CD14-positive monocyte (primary cell): ENCODE measurements at regions not wholly inside any gene's neighbourhood (a gene's known extent, or its start where the extent isn't known, plus 50 kb on each side); places are given as distances from the start of the nearest gene placed in this dataset.

Source experiments
- DNase-seq, 3 donors: peaks; one replicate each; pipeline ENCODE4 v3.0.0-alpha.2; 2011 to 2022
- H2AFZ ChIP-seq: 2 replicates; pipeline ENCODE4 v1.6.0; 2012; ENCODE audit warnings: mild to moderate bottlenecking, low read depth, low read length, inconsistent platforms; ENCODE audit not compliant: insufficient read depth, poor library complexity, severe bottlenecking
- H3K27ac ChIP-seq, 2 donors: 1 replicate in 1 of 2; 2 replicates in 1 of 2; pipeline ENCODE4 v1.5.1; 2012 to 2013; ENCODE audit warnings: low read length in 2 of 2, control low read depth in 1 of 2, inconsistent platforms in 1 of 2, low read depth in 1 of 2, mild to moderate bottlenecking in 1 of 2
- H3K27me3 ChIP-seq, 2 donors: one replicate each; pipeline versions ENCODE4 v1.6.0 to v1.6.1; 2011 to 2013; ENCODE audit warnings: low read length in 2 of 2; ENCODE audit not compliant: control insufficient read depth in 2 of 2, insufficient read depth in 2 of 2
- H3K36me3 ChIP-seq, 2 donors: replicated peaks in 1 of 2; 1 replicate in 1 of 2; 2 replicates in 1 of 2; pipeline versions ENCODE4 v1.5.1 to v1.6.1; 2012 to 2013; ENCODE audit warnings: low read length in 2 of 2, control low read depth in 1 of 2, inconsistent platforms in 1 of 2, mild to moderate bottlenecking in 1 of 2; ENCODE audit not compliant: insufficient read depth in 2 of 2, control insufficient read depth in 1 of 2
- H3K4me1 ChIP-seq, 2 donors: 1 replicate in 1 of 2; 2 replicates in 1 of 2; pipeline versions ENCODE4 v1.5.1 to v1.6.1; 2012 to 2013; ENCODE audit warnings: low read length in 2 of 2, control low read depth in 1 of 2, inconsistent platforms in 1 of 2, mild to moderate bottlenecking in 1 of 2, moderate library complexity in 1 of 2; ENCODE audit not compliant: insufficient read depth in 2 of 2, control insufficient read depth in 1 of 2
- H3K4me2 ChIP-seq: replicated peaks from 2 replicates; pipeline ENCODE3; 2012; ENCODE audit warnings: low read length, moderate library complexity, mild to moderate bottlenecking; ENCODE audit not compliant: poor library complexity, severe bottlenecking; ENCODE audit errors: extremely low read depth
- H3K4me3 ChIP-seq, 3 experiments: fragments of 200-600 bp in 1 of 3; sonication (generic) in 1 of 3; replicated peaks in 1 of 3; 1 replicate in 2 of 3; 2 replicates in 1 of 3; pipeline ENCODE4 v1.5.1; 2011 to 2013; ENCODE audit warnings: low read length in 3 of 3, mild to moderate bottlenecking in 3 of 3, control low read depth in 2 of 3, low read depth in 2 of 3, inconsistent platforms in 1 of 3, moderate library complexity in 1 of 3
- H3K79me2 ChIP-seq: 2 replicates; pipeline ENCODE4 v1.6.0; 2012; ENCODE audit warnings: mild to moderate bottlenecking, control low read depth, inconsistent platforms, low read length, moderate library complexity; ENCODE audit not compliant: insufficient read depth
- H3K9ac ChIP-seq: 2 replicates; pipeline ENCODE4 v1.6.0; 2017; ENCODE audit warnings: low read length, mild to moderate bottlenecking; ENCODE audit not compliant: insufficient read depth, poor library complexity, severe bottlenecking
- H3K9me3 ChIP-seq, 2 donors: replicated peaks in 1 of 2; 1 replicate in 1 of 2; 2 replicates in 1 of 2; pipeline versions ENCODE4 v1.5.1 to v1.6.1; 2012 to 2013; ENCODE audit warnings: low read length in 2 of 2, control low read depth in 1 of 2; ENCODE audit not compliant: control insufficient read depth in 1 of 2, insufficient read depth in 1 of 2
- H4K20me1 ChIP-seq: 2 replicates; pipeline ENCODE4 v1.6.0; 2012; ENCODE audit warnings: mild to moderate bottlenecking, low read length, control low read depth, moderate library complexity; ENCODE audit not compliant: insufficient read depth
- H3K27ac Mint-ChIP-seq, 7 donors: one replicate each; pipeline ENCODE4 v1.8.0; 2020; ENCODE audit warnings: mild to moderate bottlenecking in 7 of 7, mixed read lengths in 7 of 7, moderate library complexity in 6 of 7, inconsistent platforms in 2 of 7
- H3K27me3 Mint-ChIP-seq, 3 donors: one replicate each; pipeline ENCODE4 v1.8.0; 2021 to 2022; ENCODE audit warnings: low read depth in 3 of 3, mild to moderate bottlenecking in 3 of 3, mixed read lengths in 3 of 3, moderate library complexity in 3 of 3, inconsistent platforms in 1 of 3
- H3K36me3 Mint-ChIP-seq, 2 donors: one replicate each; pipeline ENCODE4 v1.8.0; 2020; ENCODE audit warnings: mixed read lengths in 2 of 2, inconsistent platforms in 1 of 2, mild to moderate bottlenecking in 1 of 2
- H3K4me1 Mint-ChIP-seq: one replicate; pipeline ENCODE4 v1.8.0; 2020; ENCODE audit warnings: mild to moderate bottlenecking, mixed read lengths
- H3K4me3 Mint-ChIP-seq, 2 donors: one replicate each; pipeline ENCODE4 v1.8.0; 2020; ENCODE audit warnings: mild to moderate bottlenecking in 2 of 2, mixed read lengths in 2 of 2, moderate library complexity in 1 of 2
- H3K9me3 Mint-ChIP-seq, 7 donors: one replicate each; pipeline ENCODE4 v1.8.0; 2020 to 2022; ENCODE audit warnings: mixed read lengths in 7 of 7, mild to moderate bottlenecking in 6 of 7, moderate library complexity in 6 of 7, inconsistent platforms in 2 of 7
- WGBS: methylation state at CpG from one replicate; pipeline ENCODE4 v1.1.5; 2013; ENCODE audit warnings: missing lambda C conversion rate; ENCODE audit not compliant: insufficient coverage; 5-methylcytosine and 5-hydroxymethylcytosine counted together
- intact Hi-C, 2 donors: fragments of 100-400 bp; cut with micrococcal nuclease; formaldehyde crosslinking; loops; one replicate each; pipeline versions ENCODE4 v1.15.0 to v1.15.1; 2023
- TF ChIP-seq, protein P1 (sequence below): fragments of 200-600 bp; IDR thresholded peaks from one replicate; pipeline ENCODE4 v1.8.0; 2022; ENCODE audit warnings: antibody characterized with exemption, mild to moderate bottlenecking

- TF ChIP-seq, protein P1, sequence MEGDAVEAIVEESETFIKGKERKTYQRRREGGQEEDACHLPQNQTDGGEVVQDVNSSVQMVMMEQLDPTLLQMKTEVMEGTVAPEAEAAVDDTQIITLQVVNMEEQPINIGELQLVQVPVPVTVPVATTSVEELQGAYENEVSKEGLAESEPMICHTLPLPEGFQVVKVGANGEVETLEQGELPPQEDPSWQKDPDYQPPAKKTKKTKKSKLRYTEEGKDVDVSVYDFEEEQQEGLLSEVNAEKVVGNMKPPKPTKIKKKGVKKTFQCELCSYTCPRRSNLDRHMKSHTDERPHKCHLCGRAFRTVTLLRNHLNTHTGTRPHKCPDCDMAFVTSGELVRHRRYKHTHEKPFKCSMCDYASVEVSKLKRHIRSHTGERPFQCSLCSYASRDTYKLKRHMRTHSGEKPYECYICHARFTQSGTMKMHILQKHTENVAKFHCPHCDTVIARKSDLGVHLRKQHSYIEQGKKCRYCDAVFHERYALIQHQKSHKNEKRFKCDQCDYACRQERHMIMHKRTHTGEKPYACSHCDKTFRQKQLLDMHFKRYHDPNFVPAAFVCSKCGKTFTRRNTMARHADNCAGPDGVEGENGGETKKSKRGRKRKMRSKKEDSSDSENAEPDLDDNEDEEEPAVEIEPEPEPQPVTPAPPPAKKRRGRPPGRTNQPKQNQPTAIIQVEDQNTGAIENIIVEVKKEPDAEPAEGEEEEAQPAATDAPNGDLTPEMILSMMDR = no peak
- Mint-ChIP-seq H3K27me3 (peaks cover 0 to 1% (median 0%) of the 10 kb centered on the region in 3 donors), H3K27ac (peak overlapping the region in 1 of 7 donors; percentile 32), H3K4me3 (no peak overlapping the region), H3K36me3 (no peaks in the 10 kb centered on the region), H3K9me3 (peaks cover 0 to 3% (median 0%) of the 10 kb centered on the region in 7 donors), H3K4me1 (no peaks in the 10 kb centered on the region)
- WGBS = no CpG with 5 or more reads among the region's 1 CpG
- H3K27ac ChIP-seq = no peak overlapping the region
- no peak for DNase-seq
- H3K9ac ChIP-seq = no peak overlapping the region
- H4K20me1 ChIP-seq = no peaks in the 10 kb centered on the region
- no peaks in the 10 kb centered on the region for H3K9me3 ChIP-seq
- H3K79me2 ChIP-seq = no peaks in the 10 kb centered on the region
- no peak overlapping the region for H3K4me3 ChIP-seq
- H3K4me2 ChIP-seq = no peak overlapping the region
- H3K4me1 ChIP-seq = no peaks in the 10 kb centered on the region
- H3K36me3 ChIP-seq = no peaks in the 10 kb centered on the region
- H3K27me3 ChIP-seq = no peaks in the 10 kb centered on the region
- no peak overlapping the region for H2AFZ ChIP-seq
- intact Hi-C loops = no loop called here
Measured at GRCh38 chr14:25943329-25943728, 654.5 kb downstream of the NOVA1 start.

- Mint-ChIP-seq H3K4me1 (no peaks in the 10 kb centered on the region), H3K9me3 (peaks cover 0 to 3% (median 0%) of the 10 kb centered on the region in 7 donors), H3K4me3 (no peak overlapping the region), H3K27me3 (peaks cover 0 to 1% (median 0%) of the 10 kb centered on the region in 3 donors), H3K36me3 (no peaks in the 10 kb centered on the region), H3K27ac (no peak overlapping the region)
- Histone ChIP-seq H3K27ac (no peak overlapping the region), H3K4me1 (no peaks in the 10 kb centered on the region), H2AFZ (no peak overlapping the region), H3K36me3 (no peaks in the 10 kb centered on the region), H3K4me3 (no peak overlapping the region), H3K4me2 (no peak overlapping the region), H3K79me2 (no peaks in the 10 kb centered on the region), H3K9ac (no peak overlapping the region), H3K9me3 (no peaks in the 10 kb centered on the region), H4K20me1 (no peaks in the 10 kb centered on the region), H3K27me3 (no peaks in the 10 kb centered on the region)
- intact Hi-C loops = no loop called here
- TF ChIP-seq, protein P1 = no peak
- DNase-seq = no peak
- no CpG with 5 or more reads among the region's 3 CpGs for WGBS
Measured at GRCh38 chr14:25942090-25942489, 655.7 kb downstream of the NOVA1 start.
